BJ (cell line): ENCODE measurements at regions not wholly inside any gene's neighbourhood (a gene's known extent, or its start where the extent isn't known, plus 50 kb on each side); places are given as distances from the start of the nearest gene placed in this dataset.

Experiments
- CTCF ChIA-PET: fragments of 350-600 bp; formaldehyde crosslinking; extraction: SDS; loops from one replicate; lab custom pipeline; 2021; ENCODE audit warnings: antibody characterized with exemption, inconsistent platforms; lab: Yijun Ruan, JAX
- POLR2A ChIA-PET: fragments of 300-600 bp; sonication (Branson Sonifier 250); formaldehyde crosslinking; extraction: SDS; loops from one replicate; lab custom pipeline; 2021; ENCODE audit warnings: antibody characterized with exemption; lab: Charles Lee
- DNase-seq: peaks from one replicate; pipeline ENCODE4 v3.0.0-alpha.2; 2011; ENCODE audit warnings: low read depth
- H3K27me3 ChIP-seq: 2 replicates; pipeline ENCODE4 v1.6.0; 2011; ENCODE audit warnings: low read length; ENCODE audit not compliant: control insufficient read depth, insufficient read depth
- H3K36me3 ChIP-seq: 2 replicates; pipeline ENCODE4 v1.5.1; 2011; ENCODE audit warnings: low read length; ENCODE audit not compliant: control insufficient read depth, insufficient read depth
- H3K4me3 ChIP-seq: 2 replicates; pipeline ENCODE4 v1.5.1; 2011; ENCODE audit warnings: low read depth, mild to moderate bottlenecking, control low read depth, low read length
- CTCF ChIP-seq: IDR thresholded peaks from 2 replicates; pipeline ENCODE4 v1.5.1; 2011; ENCODE audit warnings: low read depth, mild to moderate bottlenecking, control low read depth, inconsistent platforms, low read length, moderate library complexity; ENCODE audit not compliant: insufficient read depth

- Histone ChIP-seq H3K36me3 (no peaks in the 10 kb centered on the region), H3K27me3 (no peaks in the 10 kb centered on the region), H3K4me3 (no peak overlapping the region)
- ChIA-PET CTCF (interaction anchor here (0.7 kb wide), 1 partner anchor 259 kb away, joined by 3 read pairs; no protein-coding TSS in a partner anchor), POLR2A (no interaction called here)
- TF ChIP-seq CTCF = no peak
- DNase-seq = no peak
Measured at GRCh38 chr6:126786262-126786661, 332.2 kb upstream of the RSPO3 start.

GRCh38 chr6:126787635-126788034 lies 330.8 kb upstream of the RSPO3 start:
- CTCF ChIA-PET = interaction anchor here (0.5 to 0.6 kb wide), 2 partner anchors 9 to 277 kb away, joined by 3 read pairs; no protein-coding TSS in a partner anchor
- no peak for DNase-seq
- POLR2A ChIA-PET = no interaction called here
- H3K4me3 ChIP-seq = no peak overlapping the region
- no peaks in the 10 kb centered on the region for H3K36me3 ChIP-seq
- no peaks in the 10 kb centered on the region for H3K27me3 ChIP-seq
- TF ChIP-seq CTCF = no peak

GRCh38 chr6:126788861-126789365 lies 329.6 kb upstream of the RSPO3 start:
- POLR2A ChIA-PET = no interaction called here
- no peak for TF ChIP-seq CTCF
- no peak for DNase-seq
- H3K27me3 ChIP-seq = no peaks in the 10 kb centered on the region
- no peaks in the 10 kb centered on the region for H3K36me3 ChIP-seq
- CTCF ChIA-PET = interaction anchor here (3.2 kb wide), 1 partner anchor 15 kb away, joined by 12 read pairs; no protein-coding TSS in a partner anchor
- no peak overlapping the region for H3K4me3 ChIP-seq

GRCh38 chr6:126792340-126793085 lies 326.0 kb upstream of the RSPO3 start:
- no peak for TF ChIP-seq CTCF
- no peaks in the 10 kb centered on the region for H3K27me3 ChIP-seq
- ChIA-PET POLR2A (no interaction called here), CTCF (interaction anchor here (0.6 kb wide), 1 partner anchor 396 kb away, joined by 3 read pairs; no protein-coding TSS in a partner anchor)
- H3K4me3 ChIP-seq = no peak overlapping the region
- H3K36me3 ChIP-seq = no peaks in the 10 kb centered on the region
- DNase-seq = no peak

- ChIA-PET CTCF (interaction anchor here (1.0 to 1.5 kb wide), 2 partner anchors 8 to 9 kb away, joined by 4 to 7 read pairs; no protein-coding TSS in a partner anchor), POLR2A (no interaction called here)
- H3K4me3 ChIP-seq = no peak overlapping the region
- no peaks in the 10 kb centered on the region for H3K36me3 ChIP-seq
- no peak for TF ChIP-seq CTCF
- no peaks in the 10 kb centered on the region for H3K27me3 ChIP-seq
- no peak for DNase-seq
Measured at GRCh38 chr6:126795161-126795560, 323.3 kb upstream of the RSPO3 start.
